ENCODE measurements at regions not wholly inside any gene's neighbourhood (a gene's known extent, or its start where the extent isn't known, plus 50 kb on each side); places are given as distances from the start of the nearest gene placed in this dataset.

GRCh38 chr10:107687701-107688100 lies 523.2 kb upstream of the SORCS1 start:
- peaks cover 4% of the 10 kb centered on the region; the same call in 2 of the 3 replicates for H3K4me1 Mint-ChIP-seq
- ATAC-seq (no peak), DNase-seq (ENCODE audit: low spot score) (no peak)
- H3K36me3 Mint-ChIP-seq (ENCODE audit: low read depth) = no peaks in the 10 kb centered on the region
- H3K9me3 Mint-ChIP-seq = no peaks in the 10 kb centered on the region
- H3F3A ChIP-seq (replicated peaks; ENCODE audit: low read depth) = no peaks in the 10 kb centered on the region
- no peak overlapping the region for H2AFZ ChIP-seq
- H3K27ac Mint-ChIP-seq = no peak overlapping the region
- no peaks in the 10 kb centered on the region; the same call in 1 of the 2 replicates for H3K4me1 ChIP-seq (ENCODE audit: insufficient read depth)
- H3K79me2 ChIP-seq (replicated peaks; ENCODE audit: insufficient read depth) = no peaks in the 10 kb centered on the region
- TF ChIP-seq STAT1 (IDR thresholded peaks at IDR 0.05; ENCODE audit: unreplicated experiment) (no peak), JUNB (IDR thresholded peaks at IDR 0.05; ENCODE audit: unreplicated experiment) (no peak), CREB1 (CRISPR knock-in tag; IDR thresholded peaks at IDR 0.05; ENCODE audit: low read depth) (no peak), CTCF (conservative IDR thresholded peaks at IDR 0.05; ENCODE audit: low read depth in 2 of 2) (no peak), ZNF114 (CRISPR knock-in tag; IDR thresholded peaks at IDR 0.05) (no peak), EZH2phosphoT487 (IDR thresholded peaks at IDR 0.05; ENCODE audit: unreplicated experiment) (no peak), POLR2AphosphoS5 (IDR thresholded peaks at IDR 0.05; ENCODE audit: low read depth) (no peak), ETS1 (IDR thresholded peaks at IDR 0.05) (no peak), EZH2 (IDR thresholded peaks at IDR 0.05; ENCODE audit: low read depth, unreplicated experiment) (no peak), ZNF331 (CRISPR knock-in tag; IDR thresholded peaks at IDR 0.05; ENCODE audit: low read depth) (no peak), REST (IDR thresholded peaks at IDR 0.05; ENCODE audit: unreplicated experiment) (no peak), NANOG (IDR thresholded peaks at IDR 0.05; ENCODE audit: borderline replicate concordance) (no peak), ZNF462 (CRISPR knock-in tag; IDR thresholded peaks at IDR 0.05) (no peak)
- H3K9me2 ChIP-seq (ENCODE audit: insufficient read depth) = no peaks in the 10 kb centered on the region
- H3K4me3 Mint-ChIP-seq = no peak overlapping the region
- no peak overlapping the region for H3K27ac ChIP-seq (ENCODE audit: low read depth)
- no peaks in the 10 kb centered on the region for H3K27me3 ChIP-seq (ENCODE audit: insufficient read depth)
- no peak overlapping the region for H3K4me3 ChIP-seq
- no peaks in the 10 kb centered on the region for H3K36me3 ChIP-seq (ENCODE audit: insufficient read depth)
- H3K27me3 Mint-ChIP-seq (ENCODE audit: insufficient read depth, low read depth, poor library complexity) = no peaks in the 10 kb centered on the region
- no peak overlapping the region for H3K4me2 ChIP-seq
- H4K20me1 ChIP-seq (replicated peaks; ENCODE audit: insufficient read depth) = no peaks in the 10 kb centered on the region

Measured in GM23338 (cell line).